Endothelial cell (in vitro differentiated cells): ENCODE measurements at regions not wholly inside any gene's neighbourhood (a gene's known extent, or its start where the extent isn't known, plus 50 kb on each side); places are given as distances from the start of the nearest gene placed in this dataset.
"Not testable (repeated sequence)": the region's sequence is repeated elsewhere in the genome, so short reads cannot be mapped to it uniquely, and the experiment has no call there.

ENCODE experiments used
- DNase-seq: peaks from one replicate; pipeline ENCODE4 v3.0.0; 2021; ENCODE audit warnings: low spot score
- H3K27ac Mint-ChIP-seq: one replicate; pipeline ENCODE4 v1.8.0; 2021; ENCODE audit warnings: mixed read lengths, inconsistent platforms; ENCODE audit not compliant: unreplicated experiment
- H3K27me3 Mint-ChIP-seq: one replicate; pipeline ENCODE4 v1.8.0; 2021; ENCODE audit warnings: mild to moderate bottlenecking, moderate library complexity, mixed read lengths, inconsistent platforms; ENCODE audit not compliant: unreplicated experiment
- H3K36me3 Mint-ChIP-seq: one replicate; pipeline ENCODE4 v1.8.0; 2021; ENCODE audit warnings: mild to moderate bottlenecking, low read depth, mixed read lengths, inconsistent platforms; ENCODE audit not compliant: unreplicated experiment
- H3K4me1 Mint-ChIP-seq: one replicate; pipeline ENCODE4 v1.8.0; 2021; ENCODE audit warnings: mild to moderate bottlenecking, mixed read lengths, inconsistent platforms; ENCODE audit not compliant: unreplicated experiment
- H3K4me3 Mint-ChIP-seq: one replicate; pipeline ENCODE4 v1.8.0; 2021; ENCODE audit warnings: mild to moderate bottlenecking, mixed read lengths, inconsistent platforms; ENCODE audit not compliant: unreplicated experiment
- H3K9me3 Mint-ChIP-seq: one replicate; pipeline ENCODE4 v1.8.0; 2021; ENCODE audit warnings: mixed read lengths, inconsistent platforms; ENCODE audit not compliant: unreplicated experiment
- TF ChIP-seq, protein P1 (sequence below): fragments of 200-600 bp; sonication (generic); IDR thresholded peaks from one replicate; pipeline ENCODE4 v1.5.0; 2021; ENCODE audit warnings: antibody characterized with exemption; ENCODE audit not compliant: unreplicated experiment

- H3K27me3 Mint-ChIP-seq = no peaks in the 10 kb centered on the region
- H3K27ac Mint-ChIP-seq = no peak overlapping the region
- H3K4me3 Mint-ChIP-seq = no peak overlapping the region
- no peaks in the 10 kb centered on the region for H3K4me1 Mint-ChIP-seq
- no peaks in the 10 kb centered on the region for H3K36me3 Mint-ChIP-seq
- no peak for DNase-seq
- TF ChIP-seq, protein P1, sequence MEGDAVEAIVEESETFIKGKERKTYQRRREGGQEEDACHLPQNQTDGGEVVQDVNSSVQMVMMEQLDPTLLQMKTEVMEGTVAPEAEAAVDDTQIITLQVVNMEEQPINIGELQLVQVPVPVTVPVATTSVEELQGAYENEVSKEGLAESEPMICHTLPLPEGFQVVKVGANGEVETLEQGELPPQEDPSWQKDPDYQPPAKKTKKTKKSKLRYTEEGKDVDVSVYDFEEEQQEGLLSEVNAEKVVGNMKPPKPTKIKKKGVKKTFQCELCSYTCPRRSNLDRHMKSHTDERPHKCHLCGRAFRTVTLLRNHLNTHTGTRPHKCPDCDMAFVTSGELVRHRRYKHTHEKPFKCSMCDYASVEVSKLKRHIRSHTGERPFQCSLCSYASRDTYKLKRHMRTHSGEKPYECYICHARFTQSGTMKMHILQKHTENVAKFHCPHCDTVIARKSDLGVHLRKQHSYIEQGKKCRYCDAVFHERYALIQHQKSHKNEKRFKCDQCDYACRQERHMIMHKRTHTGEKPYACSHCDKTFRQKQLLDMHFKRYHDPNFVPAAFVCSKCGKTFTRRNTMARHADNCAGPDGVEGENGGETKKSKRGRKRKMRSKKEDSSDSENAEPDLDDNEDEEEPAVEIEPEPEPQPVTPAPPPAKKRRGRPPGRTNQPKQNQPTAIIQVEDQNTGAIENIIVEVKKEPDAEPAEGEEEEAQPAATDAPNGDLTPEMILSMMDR = no peak
- no peaks in the 10 kb centered on the region for H3K9me3 Mint-ChIP-seq
These were observed 201.7 kb downstream of the PTH2R start for GRCh38 chr2:208608122-208608835.

GRCh38 chr2:208609166-208609804 is 202.7 kb downstream of the PTH2R start:
- TF ChIP-seq, protein P1 = no peak

GRCh38 chr2:208615675-208616074 is 209.1 kb downstream of the PTH2R start:
- not testable (repeated sequence) for H3K9me3 Mint-ChIP-seq, H3K36me3 Mint-ChIP-seq, H3K27ac Mint-ChIP-seq, DNase-seq, H3K27me3 Mint-ChIP-seq, H3K4me1 Mint-ChIP-seq, H3K4me3 Mint-ChIP-seq

More at GRCh38 chr2:208609166-208609804, 202.7 kb downstream of the PTH2R start:
- no peaks in the 10 kb centered on the region for H3K9me3 Mint-ChIP-seq
- H3K4me1 Mint-ChIP-seq = no peaks in the 10 kb centered on the region
- no peak overlapping the region for H3K27ac Mint-ChIP-seq
- no peak for DNase-seq
- H3K36me3 Mint-ChIP-seq = no peaks in the 10 kb centered on the region
- no peaks in the 10 kb centered on the region for H3K27me3 Mint-ChIP-seq
- no peak overlapping the region for H3K4me3 Mint-ChIP-seq

DNA sequence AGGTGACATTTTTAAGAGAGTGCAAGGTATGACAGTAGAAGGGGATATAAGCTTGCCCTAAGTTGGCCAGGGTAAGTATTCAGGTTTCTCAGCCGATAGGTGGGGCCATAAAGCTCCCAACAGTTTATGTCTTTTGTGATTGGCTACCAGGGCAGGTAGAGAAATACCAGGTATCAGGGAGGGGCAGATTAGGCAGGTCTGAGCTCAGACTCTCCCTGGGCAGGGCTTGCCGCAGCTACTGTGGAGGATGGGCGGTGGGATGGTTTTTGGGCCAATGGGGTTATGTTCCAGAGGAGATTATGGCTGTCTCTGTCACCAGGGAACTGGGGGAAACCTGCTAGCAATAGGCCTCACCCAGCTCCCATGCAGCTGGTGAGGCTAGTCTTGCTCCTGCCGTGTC is 211.6 kb downstream of the PTH2R start:
- H3K27me3 Mint-ChIP-seq = no peaks in the 10 kb centered on the region
- H3K27ac Mint-ChIP-seq = no peak overlapping the region
- no peak for DNase-seq
- H3K9me3 Mint-ChIP-seq = no peaks in the 10 kb centered on the region
- TF ChIP-seq, protein P1 = no peak
- H3K36me3 Mint-ChIP-seq = no peaks in the 10 kb centered on the region
- no peaks in the 10 kb centered on the region for H3K4me1 Mint-ChIP-seq
- H3K4me3 Mint-ChIP-seq = no peak overlapping the region

DNA sequence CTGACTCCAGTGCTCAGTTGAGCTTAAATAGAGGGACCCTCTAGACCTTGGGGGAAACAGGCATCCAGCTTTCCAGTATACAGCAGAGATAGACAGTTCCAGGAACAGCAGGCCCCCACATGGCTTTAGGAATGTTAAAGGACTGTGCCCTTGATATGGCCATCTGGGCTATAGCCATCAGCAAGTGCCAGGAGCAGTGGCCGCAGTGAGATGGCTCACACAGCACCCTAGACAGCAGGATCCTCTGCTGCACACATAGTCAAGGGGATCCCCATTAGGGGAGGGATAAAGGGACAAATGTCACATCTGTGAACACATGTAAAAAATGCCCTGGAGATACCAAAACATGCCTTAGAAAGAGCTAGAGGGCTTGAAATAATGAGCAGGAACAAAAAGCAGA is 213.4 kb downstream of the PTH2R start:
- TF ChIP-seq, protein P1 = no peak
- Mint-ChIP-seq H3K36me3 (no peaks in the 10 kb centered on the region), H3K4me3 (no peak overlapping the region), H3K27me3 (no peaks in the 10 kb centered on the region), H3K9me3 (no peaks in the 10 kb centered on the region), H3K4me1 (no peaks in the 10 kb centered on the region), H3K27ac (no peak overlapping the region)
- no peak for DNase-seq
